OCI-LY1 (cell line): ENCODE measurements at regions not wholly inside any gene's neighbourhood (a gene's known extent, or its start where the extent isn't known, plus 50 kb on each side); places are given as distances from the start of the nearest gene placed in this dataset.

Source experiments
- H2AFZ ChIP-seq: fragments of 200-600 bp; sonication (generic), shearing (Covaris generic); 2 replicates; pipeline ENCODE4 v1.6.0; 2014; ENCODE audit warnings: antibody characterized with exemption, mild to moderate bottlenecking, low read length
- H3F3A ChIP-seq: fragments of 200-600 bp; sonication (generic), shearing (Covaris generic); 2 replicates; pipeline ENCODE4 v1.6.0; 2014; ENCODE audit warnings: mild to moderate bottlenecking, antibody characterized with exemption, low read length, moderate library complexity; ENCODE audit not compliant: insufficient read depth
- H3K27ac ChIP-seq: fragments of 200-600 bp; sonication (generic); 2 replicates; pipeline ENCODE4 v1.5.1; 2014; ENCODE audit warnings: low read length, mixed run types, mild to moderate bottlenecking, low read depth; ENCODE audit not compliant: poor library complexity, severe bottlenecking
- H3K27me3 ChIP-seq: fragments of 200-600 bp; sonication (generic); 2 replicates; pipeline ENCODE4 v1.6.0; 2014; ENCODE audit warnings: antibody characterized with exemption, mild to moderate bottlenecking, low read length, moderate library complexity; ENCODE audit not compliant: insufficient read depth
- H3K36me3 ChIP-seq: fragments of 200-600 bp; sonication (generic); 2 replicates; pipeline ENCODE4 v1.6.1; 2014; ENCODE audit warnings: mild to moderate bottlenecking, antibody characterized with exemption, low read length, moderate library complexity, mixed read lengths; ENCODE audit not compliant: insufficient read depth
- H3K4me1 ChIP-seq: fragments of 200-600 bp; sonication (generic); 2 replicates; pipeline ENCODE4 v1.5.1; 2014; ENCODE audit warnings: mild to moderate bottlenecking, low read length, moderate library complexity; ENCODE audit not compliant: insufficient read depth, severe bottlenecking
- H3K4me2 ChIP-seq: fragments of 200-600 bp; sonication (generic), shearing (Covaris generic); 2 replicates; pipeline ENCODE4 v1.6.1; 2014; ENCODE audit warnings: low read length
- H3K4me3 ChIP-seq: fragments of 200-600 bp; sonication (generic); 2 replicates; pipeline ENCODE4 v1.5.1; 2014; ENCODE audit warnings: low read length, low read depth, mild to moderate bottlenecking, mixed read lengths; ENCODE audit not compliant: poor library complexity, severe bottlenecking
- H3K79me2 ChIP-seq: fragments of 200-600 bp; shearing (Covaris generic); 2 replicates; pipeline ENCODE4 v1.6.1; 2016; ENCODE audit warnings: mixed run types, low read length, mixed read lengths; ENCODE audit not compliant: insufficient read depth
- H3K9ac ChIP-seq: fragments of 200-600 bp; sonication (generic), shearing (Covaris generic); 2 replicates; pipeline ENCODE4 v1.6.1; 2014; ENCODE audit warnings: mild to moderate bottlenecking, low read length, mixed read lengths
- H3K9me2 ChIP-seq: fragments of 200-600 bp; sonication (generic), shearing (Covaris generic); 2 replicates; pipeline ENCODE4 v1.6.1; 2014; ENCODE audit warnings: low read depth, mild to moderate bottlenecking, low read length, mixed read lengths
- H3K9me3 ChIP-seq: fragments of 200-600 bp; shearing (Covaris generic); 2 replicates; pipeline ENCODE4 v1.6.1; 2014; ENCODE audit warnings: low read length, mixed read lengths
- H4K20me1 ChIP-seq: fragments of 200-600 bp; sonication (generic), shearing (Covaris generic); 2 replicates; pipeline ENCODE4 v1.6.0; 2016; ENCODE audit warnings: mild to moderate bottlenecking, low read length; ENCODE audit not compliant: insufficient read depth
- EZH2 ChIP-seq: fragments of 200-600 bp; sonication (generic), shearing (Covaris generic); IDR thresholded peaks from 2 replicates; pipeline ENCODE4 v1.8.0; 2017; ENCODE audit warnings: borderline replicate concordance, mixed run types, mild to moderate bottlenecking, antibody characterized with exemption, low read length, moderate library complexity, mixed read lengths
- TF ChIP-seq, protein P1 (sequence below): fragments of 200-600 bp; sonication (generic), shearing (Covaris generic); IDR thresholded peaks from 2 replicates; pipeline ENCODE4 v1.5.1; 2017; ENCODE audit warnings: mild to moderate bottlenecking, antibody characterized with exemption, low read length, moderate library complexity, mixed read lengths

DNA sequence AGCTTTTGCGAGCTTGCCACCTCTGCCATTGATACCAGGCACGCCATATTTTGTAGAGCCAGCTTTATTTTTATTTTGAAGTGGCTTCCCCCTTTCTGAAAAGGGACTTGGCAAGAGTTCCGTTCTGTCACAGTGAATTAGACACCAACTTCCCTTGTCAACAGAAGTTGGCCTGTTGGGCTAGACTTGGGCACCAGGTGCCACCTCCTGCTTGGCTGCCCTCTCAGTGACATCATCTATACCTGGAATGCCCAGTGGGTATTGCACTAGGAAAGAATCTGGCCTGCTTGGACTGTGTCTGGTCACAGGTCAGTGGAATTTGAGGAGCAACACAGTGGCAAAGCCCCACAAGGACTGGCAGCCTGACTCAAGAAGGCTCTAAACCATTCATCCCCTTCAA, 101.0 kb downstream of the BCL2L11 start:
- no peak overlapping the region for H3K4me3 ChIP-seq
- H3K4me2 ChIP-seq = no peak overlapping the region; the same call in 1 of the 2 replicates
- no peaks in the 10 kb centered on the region for H3F3A ChIP-seq
- H2AFZ ChIP-seq = no peak overlapping the region
- H3K9me2 ChIP-seq = no peaks in the 10 kb centered on the region
- no peaks in the 10 kb centered on the region for H3K27me3 ChIP-seq
- H3K79me2 ChIP-seq = no peaks in the 10 kb centered on the region
- H3K9ac ChIP-seq = no peak overlapping the region
- H4K20me1 ChIP-seq = no peaks in the 10 kb centered on the region
- H3K4me1 ChIP-seq = peaks cover 52% of the 10 kb centered on the region
- TF ChIP-seq, protein P1, sequence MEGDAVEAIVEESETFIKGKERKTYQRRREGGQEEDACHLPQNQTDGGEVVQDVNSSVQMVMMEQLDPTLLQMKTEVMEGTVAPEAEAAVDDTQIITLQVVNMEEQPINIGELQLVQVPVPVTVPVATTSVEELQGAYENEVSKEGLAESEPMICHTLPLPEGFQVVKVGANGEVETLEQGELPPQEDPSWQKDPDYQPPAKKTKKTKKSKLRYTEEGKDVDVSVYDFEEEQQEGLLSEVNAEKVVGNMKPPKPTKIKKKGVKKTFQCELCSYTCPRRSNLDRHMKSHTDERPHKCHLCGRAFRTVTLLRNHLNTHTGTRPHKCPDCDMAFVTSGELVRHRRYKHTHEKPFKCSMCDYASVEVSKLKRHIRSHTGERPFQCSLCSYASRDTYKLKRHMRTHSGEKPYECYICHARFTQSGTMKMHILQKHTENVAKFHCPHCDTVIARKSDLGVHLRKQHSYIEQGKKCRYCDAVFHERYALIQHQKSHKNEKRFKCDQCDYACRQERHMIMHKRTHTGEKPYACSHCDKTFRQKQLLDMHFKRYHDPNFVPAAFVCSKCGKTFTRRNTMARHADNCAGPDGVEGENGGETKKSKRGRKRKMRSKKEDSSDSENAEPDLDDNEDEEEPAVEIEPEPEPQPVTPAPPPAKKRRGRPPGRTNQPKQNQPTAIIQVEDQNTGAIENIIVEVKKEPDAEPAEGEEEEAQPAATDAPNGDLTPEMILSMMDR = no peak
- TF ChIP-seq EZH2 = no peak
- H3K9me3 ChIP-seq = peaks cover 7% of the 10 kb centered on the region
- H3K36me3 ChIP-seq = no peaks in the 10 kb centered on the region; the same call in 1 of the 2 replicates
- peak overlapping the region; percentile 92 for H3K27ac ChIP-seq

DNA sequence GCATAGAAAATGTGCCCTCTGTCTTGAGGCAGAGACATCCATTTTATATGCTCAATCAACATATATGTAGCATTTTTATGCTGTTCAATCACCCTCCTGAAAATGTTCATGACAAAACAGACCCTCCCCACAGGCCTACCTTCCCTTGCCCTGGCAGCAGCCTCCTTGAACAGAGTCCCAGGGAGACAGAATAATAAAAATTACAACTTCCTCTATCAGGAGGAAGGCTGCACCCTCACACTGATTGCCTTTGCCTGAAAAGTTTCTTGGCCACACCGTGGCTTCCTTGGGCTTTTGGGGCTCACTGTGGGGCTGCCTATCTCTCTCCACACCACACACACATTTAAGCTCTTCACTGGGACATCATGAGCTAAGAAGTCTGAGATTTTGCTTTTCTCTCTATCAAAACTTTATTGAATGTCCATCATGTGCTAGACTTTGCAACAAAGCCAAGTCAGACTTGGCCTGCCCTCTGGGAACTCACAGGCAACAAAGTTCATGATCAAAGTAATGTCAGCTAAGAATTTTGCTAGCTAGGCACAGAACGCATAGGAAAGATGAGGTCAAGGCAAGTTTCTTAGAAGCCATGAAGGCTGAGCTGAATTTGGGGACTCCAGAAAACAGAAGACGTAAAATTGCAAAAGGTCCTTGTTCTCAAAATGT, 101.6 kb downstream of the BCL2L11 start:
- no peak overlapping the region for H3K4me3 ChIP-seq
- H3K4me2 ChIP-seq = no peak overlapping the region
- peak overlapping the region; percentile 92 for H3K27ac ChIP-seq
- no peaks in the 10 kb centered on the region for H3K9me2 ChIP-seq
- no peaks in the 10 kb centered on the region for H4K20me1 ChIP-seq
- no peaks in the 10 kb centered on the region; the same call in 1 of the 2 replicates for H3K36me3 ChIP-seq
- no peak overlapping the region for H3K9ac ChIP-seq
- peaks cover 4% of the 10 kb centered on the region; the same call in 1 of the 2 replicates for H3K9me3 ChIP-seq
- TF ChIP-seq EZH2 = no peak
- TF ChIP-seq, protein P1 = no peak
- no peak overlapping the region for H2AFZ ChIP-seq
- H3K79me2 ChIP-seq = no peaks in the 10 kb centered on the region
- no peaks in the 10 kb centered on the region for H3F3A ChIP-seq
- peaks cover 58% of the 10 kb centered on the region for H3K4me1 ChIP-seq
- H3K27me3 ChIP-seq = no peaks in the 10 kb centered on the region

- H3K79me2 ChIP-seq = no peaks in the 10 kb centered on the region
- H3F3A ChIP-seq = no peaks in the 10 kb centered on the region
- peaks cover 37% of the 10 kb centered on the region for H3K4me1 ChIP-seq
- no peak overlapping the region for H3K4me3 ChIP-seq
- TF ChIP-seq, protein P1 = no peak
- no peak for TF ChIP-seq EZH2
- H3K9me2 ChIP-seq = no peaks in the 10 kb centered on the region
- no peaks in the 10 kb centered on the region for H4K20me1 ChIP-seq
- H2AFZ ChIP-seq = no peak overlapping the region
- H3K27ac ChIP-seq = no peak overlapping the region
- H3K9me3 ChIP-seq = peaks cover 8% of the 10 kb centered on the region; the same call in 1 of the 2 replicates
- no peak overlapping the region for H3K9ac ChIP-seq
- no peak overlapping the region for H3K4me2 ChIP-seq
- no peaks in the 10 kb centered on the region for H3K27me3 ChIP-seq
- no peaks in the 10 kb centered on the region for H3K36me3 ChIP-seq
Measured at GRCh38 chr2:111225856-111226255, 105.1 kb downstream of the BCL2L11 start.
